ENCODE measurements at regions not wholly inside any gene's neighbourhood (a gene's known extent, or its start where the extent isn't known, plus 50 kb on each side); places are given as distances from the start of the nearest gene placed in this dataset.

GRCh38 chr2:107325981-107326786 lies 440.2 kb upstream of the ST6GAL2 start:
- DNase-seq = no peak

GRCh38 chr2:107334306-107334705 lies 448.3 kb upstream of the ST6GAL2 start:
- DNase-seq = no peak

- no peak for DNase-seq
These were observed 450.6 kb upstream of the ST6GAL2 start for GRCh38 chr2:107336526-107336925.

- no peak for DNase-seq
These were observed 451.4 kb upstream of the ST6GAL2 start for GRCh38 chr2:107337209-107337898.

- no peak for DNase-seq
These were observed 452.1 kb upstream of the ST6GAL2 start for GRCh38 chr2:107338059-107338458.

- DNase-seq = no peak
These were observed 452.6 kb upstream of the ST6GAL2 start for GRCh38 chr2:107338571-107338970.

GRCh38 chr2:107340955-107341354 lies 455.0 kb upstream of the ST6GAL2 start:
- DNase-seq = no peak

GRCh38 chr2:107349329-107349728 lies 463.4 kb upstream of the ST6GAL2 start:
- no peak for DNase-seq

GRCh38 chr2:107354175-107354574 lies 468.2 kb upstream of the ST6GAL2 start:
- DNase-seq = no peak

- no peak for DNase-seq
These were observed 468.3 kb upstream of the RGPD4 start for GRCh38 chr2:107358362-107358761.

- DNase-seq = no peak
These were observed 467.7 kb upstream of the RGPD4 start for GRCh38 chr2:107359021-107359420.

- DNase-seq = no peak
These were observed 464.8 kb upstream of the RGPD4 start for GRCh38 chr2:107361751-107362381.

- no peak for DNase-seq
These were observed 463.7 kb upstream of the RGPD4 start for GRCh38 chr2:107362993-107363392.

- DNase-seq = no peak
These were observed 462.9 kb upstream of the RGPD4 start for GRCh38 chr2:107363806-107364205.

GRCh38 chr2:107364361-107364950 lies 462.2 kb upstream of the RGPD4 start:
- no peak for DNase-seq

GRCh38 chr2:107374249-107374648 lies 452.4 kb upstream of the RGPD4 start:
- no peak for DNase-seq

- DNase-seq = no peak
These were observed 449.8 kb upstream of the RGPD4 start for GRCh38 chr2:107376909-107377308.

GRCh38 chr2:107380912-107381311 lies 445.8 kb upstream of the RGPD4 start:
- DNase-seq = no peak

GRCh38 chr2:107383691-107384090 lies 443.0 kb upstream of the RGPD4 start:
- no peak for DNase-seq

GRCh38 chr2:107384422-107384821 lies 442.3 kb upstream of the RGPD4 start:
- DNase-seq = no peak

GRCh38 chr2:107385921-107386320 lies 440.8 kb upstream of the RGPD4 start:
- DNase-seq = no peak

- DNase-seq = no peak
These were observed 434.4 kb upstream of the RGPD4 start for GRCh38 chr2:107392241-107392704.

GRCh38 chr2:107393516-107393915 lies 433.2 kb upstream of the RGPD4 start:
- no peak for DNase-seq
